Neuronal stem cell (in vitro differentiated cells): ENCODE measurements at regions not wholly inside any gene's neighbourhood (a gene's known extent, or its start where the extent isn't known, plus 50 kb on each side); places are given as distances from the start of the nearest gene placed in this dataset.
A peak's percentile ranks its signal among the peaks of the same experiment; 100 is the strongest.

Experiments
- DNase-seq: peaks from one replicate; pipeline ENCODE4 v3.0.0-alpha.2; 2013; ENCODE audit warnings: low spot score
- H2AFZ ChIP-seq: one replicate; pipeline ENCODE4 v1.6.1; 2013; ENCODE audit warnings: mild to moderate bottlenecking, low read length, inconsistent platforms
- H2AK5ac ChIP-seq: 2 replicates; pipeline ENCODE4 v1.6.1; 2013; ENCODE audit warnings: low read depth, mild to moderate bottlenecking, inconsistent platforms, low read length, moderate library complexity, mixed read lengths
- H2BK120ac ChIP-seq: 2 replicates; pipeline ENCODE4 v1.6.1; 2013; ENCODE audit warnings: low read depth, mild to moderate bottlenecking, inconsistent platforms, low read length, moderate library complexity, mixed read lengths
- H2BK12ac ChIP-seq: one replicate; pipeline ENCODE4 v1.6.1; 2013; ENCODE audit warnings: low read length, inconsistent platforms
- H2BK15ac ChIP-seq: 2 replicates; pipeline ENCODE4 v1.6.1; 2013; ENCODE audit warnings: mild to moderate bottlenecking, low read length, inconsistent platforms, mixed read lengths
- H2BK5ac ChIP-seq: one replicate; pipeline ENCODE4 v1.6.1; 2013; ENCODE audit warnings: inconsistent platforms, mild to moderate bottlenecking, low read length, moderate library complexity
- H3K14ac ChIP-seq: one replicate; pipeline ENCODE4 v1.6.1; 2013; ENCODE audit warnings: low read length, inconsistent platforms
- H3K18ac ChIP-seq: 2 replicates; pipeline ENCODE4 v1.6.1; 2013; ENCODE audit warnings: low read length, inconsistent platforms
- H3K23ac ChIP-seq: 2 replicates; pipeline ENCODE4 v1.6.1; 2013; ENCODE audit warnings: low read depth, mild to moderate bottlenecking, mixed read lengths, low read length, inconsistent platforms; ENCODE audit not compliant: poor library complexity
- H3K27ac ChIP-seq: replicated peaks from 3 replicates; pipeline ENCODE4 v1.5.1; 2013; ENCODE audit warnings: low read length, inconsistent platforms
- H3K27me3 ChIP-seq, 3 experiments: 2 replicates each; pipeline ENCODE4 v1.6.1; 2013; ENCODE audit warnings: low read length in 3 of 3, mild to moderate bottlenecking in 2 of 3, inconsistent platforms in 1 of 3, low read depth in 1 of 3, mixed read lengths in 1 of 3, moderate library complexity in 1 of 3; ENCODE audit not compliant: control insufficient read depth in 3 of 3, insufficient read depth in 3 of 3
- H3K36me3 ChIP-seq, 2 donors: replicated peaks in 1 of 2; 2 replicates each; pipeline ENCODE4 v1.6.1; 2013; ENCODE audit warnings: low read length in 2 of 2; ENCODE audit not compliant: control insufficient read depth in 2 of 2, insufficient read depth in 2 of 2
- H3K4ac ChIP-seq: 2 replicates; pipeline ENCODE4 v1.6.1; 2013; ENCODE audit warnings: inconsistent platforms, mild to moderate bottlenecking, low read length, moderate library complexity
- H3K4me1 ChIP-seq, 2 donors: 1 replicate in 1 of 2; 2 replicates in 1 of 2; pipeline ENCODE4 v1.6.1; 2013; ENCODE audit warnings: low read length in 2 of 2, low read depth in 1 of 2; ENCODE audit not compliant: control insufficient read depth in 2 of 2, insufficient read depth in 1 of 2
- H3K4me2 ChIP-seq: one replicate; pipeline ENCODE4 v1.6.1; 2013; ENCODE audit warnings: mild to moderate bottlenecking, low read length, inconsistent platforms; ENCODE audit not compliant: insufficient read depth, poor library complexity, severe bottlenecking
- H3K4me3 ChIP-seq, 2 donors: 2 replicates each; pipeline ENCODE4 v1.5.1; 2013; ENCODE audit warnings: low read length in 2 of 2, mild to moderate bottlenecking in 2 of 2, inconsistent platforms in 1 of 2, moderate library complexity in 1 of 2
- H3K79me1 ChIP-seq: one replicate; pipeline ENCODE4 v1.6.1; 2013; ENCODE audit warnings: low read depth, mild to moderate bottlenecking, inconsistent platforms, low read length, moderate library complexity
- H3K9ac ChIP-seq: one replicate; pipeline ENCODE4 v1.6.1; 2013; ENCODE audit warnings: mild to moderate bottlenecking, low read depth, low read length, inconsistent platforms; ENCODE audit not compliant: poor library complexity
- H3K9me3 ChIP-seq, 2 donors: replicated peaks in 1 of 2; 2 replicates each; pipeline versions ENCODE3 to v1.6.1; 2013; ENCODE audit warnings: low read length in 2 of 2, mild to moderate bottlenecking in 2 of 2, inconsistent platforms in 1 of 2, low read depth in 1 of 2, mixed read lengths in 1 of 2, moderate library complexity in 1 of 2; ENCODE audit not compliant: control insufficient read depth in 2 of 2, insufficient read depth in 1 of 2
- H4K8ac ChIP-seq: one replicate; pipeline ENCODE4 v1.6.1; 2013; ENCODE audit warnings: low read depth, mild to moderate bottlenecking, inconsistent platforms, low read length, moderate library complexity
- H4K91ac ChIP-seq: one replicate; pipeline ENCODE4 v1.6.1; 2013; ENCODE audit warnings: low read length, low read depth, mild to moderate bottlenecking, inconsistent platforms; ENCODE audit not compliant: poor library complexity
- WGBS, 2 donors: extraction: QIAGEN DNeasy Blood & Tissue Kit; methylation state at CpG; one replicate each; pipeline ENCODE4 v1.1.7; 2013; ENCODE audit warnings: missing lambda C conversion rate in 2 of 2, mixed read lengths in 1 of 2; ENCODE audit not compliant: insufficient read length in 2 of 2, insufficient replicate concordance in 1 of 2; ENCODE audit errors: extremely low coverage in 2 of 2; 5-methylcytosine and 5-hydroxymethylcytosine counted together

GRCh38 chr12:86659985-86660384 lies 403.8 kb upstream of the MGAT4C start:
- H3K9me3 ChIP-seq, result no peaks in the 10 kb centered on the region
- H3K4me3 ChIP-seq, result no peak overlapping the region
- H3K27ac ChIP-seq, result no peak overlapping the region
- H2BK5ac ChIP-seq, result no peak overlapping the region
- no peaks in the 10 kb centered on the region for H3K79me1 ChIP-seq
- no peak overlapping the region for H2AFZ ChIP-seq
- no peak for DNase-seq
- no CpG with 5 or more reads among the region's 2 CpGs for WGBS, 2 donors
- H3K4ac ChIP-seq, result no peak overlapping the region
- no peaks in the 10 kb centered on the region for H3K27me3 ChIP-seq
- no peak overlapping the region for H3K9ac ChIP-seq
- no peak overlapping the region for H2BK12ac ChIP-seq
- H3K4me1 ChIP-seq, result no peaks in the 10 kb centered on the region
- no peak overlapping the region for H2BK15ac ChIP-seq
- no peak overlapping the region for H3K14ac ChIP-seq
- no peak overlapping the region for H2BK120ac ChIP-seq
- no peak overlapping the region for H2AK5ac ChIP-seq
- H3K4me2 ChIP-seq, result no peak overlapping the region
- no peak overlapping the region for H4K8ac ChIP-seq
- no peaks in the 10 kb centered on the region for H3K36me3 ChIP-seq
- H4K91ac ChIP-seq, result no peak overlapping the region
- H3K18ac ChIP-seq, result no peak overlapping the region
- no peak overlapping the region for H3K23ac ChIP-seq

GRCh38 chr12:86658303-86658702 lies 402.1 kb upstream of the MGAT4C start:
- Histone ChIP-seq H3K18ac (no peak overlapping the region), H3K27me3 (no peaks in the 10 kb centered on the region), H2AK5ac (no peak overlapping the region), H3K4me1 (no peaks in the 10 kb centered on the region), H2BK15ac (no peak overlapping the region), H2AFZ (no peak overlapping the region), H2BK5ac (no peak overlapping the region), H3K27ac (no peak overlapping the region), H3K4me2 (no peak overlapping the region), H3K14ac (no peak overlapping the region), H4K91ac (no peak overlapping the region), H3K9me3 (no peaks in the 10 kb centered on the region), H3K4me3 (no peak overlapping the region), H3K4ac (no peak overlapping the region), H3K36me3 (no peaks in the 10 kb centered on the region), H2BK120ac (no peak overlapping the region), H3K23ac (no peak overlapping the region), H2BK12ac (no peak overlapping the region), H3K9ac (no peak overlapping the region), H4K8ac (no peak overlapping the region), H3K79me1 (no peaks in the 10 kb centered on the region)
- DNase-seq, result no peak

GRCh38 chr12:86647800-86648199 lies 391.6 kb upstream of the MGAT4C start:
- Histone ChIP-seq H3K4me2 (no peak overlapping the region), H3K23ac (no peak overlapping the region), H3K79me1 (no peaks in the 10 kb centered on the region), H4K8ac (no peak overlapping the region), H3K27ac (no peak overlapping the region), H3K9ac (no peak overlapping the region), H2BK120ac (no peak overlapping the region), H3K9me3 (no peaks in the 10 kb centered on the region), H3K14ac (no peak overlapping the region), H3K4ac (no peak overlapping the region), H2BK15ac (no peak overlapping the region), H2BK5ac (no peak overlapping the region), H4K91ac (no peak overlapping the region), H3K27me3 (no peaks in the 10 kb centered on the region), H2AFZ (no peak overlapping the region), H2BK12ac (no peak overlapping the region), H3K18ac (no peak overlapping the region), H3K36me3 (no peaks in the 10 kb centered on the region), H3K4me1 (no peaks in the 10 kb centered on the region), H3K4me3 (no peak overlapping the region), H2AK5ac (no peak overlapping the region)
- no peak for DNase-seq
- no CpG with 5 or more reads among the region's 2 CpGs for WGBS, 2 donors

- Histone ChIP-seq H2BK12ac (no peak overlapping the region), H2BK5ac (no peak overlapping the region), H3K9me3 (no peaks in the 10 kb centered on the region), H3K18ac (no peak overlapping the region), H3K4me2 (no peak overlapping the region), H2AFZ (peak overlapping the region; percentile 13), H3K23ac (no peak overlapping the region), H3K36me3 (no peaks in the 10 kb centered on the region), H3K79me1 (no peaks in the 10 kb centered on the region), H3K4me3 (no peak overlapping the region), H3K9ac (no peak overlapping the region), H4K8ac (no peak overlapping the region), H3K14ac (no peak overlapping the region), H3K4me1 (no peaks in the 10 kb centered on the region), H2BK15ac (no peak overlapping the region), H3K4ac (no peak overlapping the region), H3K27ac (no peak overlapping the region), H3K27me3 (no peaks in the 10 kb centered on the region), H2AK5ac (no peak overlapping the region), H4K91ac (no peak overlapping the region), H2BK120ac (no peak overlapping the region)
- DNase-seq, result peak; percentile 4
- WGBS, 2 donors, result no CpG with 5 or more reads among the region's 4 CpGs
Measured at GRCh38 chr12:86634456-86635410, 378.5 kb upstream of the MGAT4C start.
